HG02852 (cell line): ENCODE measurements at regions not wholly inside any gene's neighbourhood (a gene's known extent, or its start where the extent isn't known, plus 50 kb on each side); places are given as distances from the start of the nearest gene placed in this dataset.

ENCODE experiments used
- ATAC-seq: cut with Tn5 transposase; IDR thresholded peaks from one replicate; pipeline ENCODE4 v1.9.1; 2021; ENCODE audit warnings: mild to moderate bottlenecking, moderate library complexity; ENCODE audit not compliant: unreplicated experiment

GRCh38 chr16:80489173-80489572 lies 51.6 kb upstream of the DYNLRB2 start:
- ATAC-seq = no peak

GRCh38 chr16:80488167-80488566 lies 52.6 kb upstream of the DYNLRB2 start:
- ATAC-seq = no peak

GRCh38 chr16:80480664-80481063 lies 60.1 kb upstream of the DYNLRB2 start:
- no peak for ATAC-seq

DNA sequence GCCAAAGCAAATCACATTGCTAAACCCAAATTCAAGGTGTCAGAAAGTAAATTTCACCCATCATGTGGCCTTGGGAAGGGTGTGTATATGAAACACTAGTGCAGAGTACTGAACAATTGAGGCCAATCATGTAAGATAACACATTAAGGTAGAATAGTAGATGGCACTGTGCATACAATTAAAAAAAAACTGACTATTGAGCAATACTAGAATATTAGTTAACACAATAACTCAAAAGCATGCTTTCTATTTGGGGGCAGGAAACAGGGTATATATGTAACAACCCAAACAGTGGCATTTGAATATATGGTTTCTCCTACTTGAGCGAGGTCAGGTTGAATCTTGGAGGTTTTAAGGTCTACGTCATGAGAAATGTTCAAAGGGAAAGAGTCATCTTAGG lies 63.0 kb upstream of the DYNLRB2 start:
- no peak for ATAC-seq

DNA sequence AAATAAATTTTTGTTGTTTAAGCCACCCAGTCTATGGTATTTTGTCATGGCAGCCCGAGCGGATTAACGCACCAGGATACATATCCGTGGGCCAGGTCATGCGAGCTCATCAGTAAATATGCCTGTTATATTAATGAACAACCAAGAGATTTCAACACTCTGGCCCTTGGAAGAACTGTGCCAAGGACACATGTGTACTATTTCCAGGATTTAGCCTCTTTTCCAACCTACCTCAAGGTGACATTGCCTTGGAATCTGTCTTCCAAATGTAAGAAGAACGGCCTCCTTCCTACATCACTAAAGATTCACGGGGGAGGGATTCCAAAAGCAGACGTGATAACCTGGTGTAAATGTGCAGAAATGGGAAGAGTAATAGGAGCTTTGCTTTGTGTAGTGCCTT lies 72.8 kb upstream of the DYNLRB2 start:
- no peak for ATAC-seq

- ATAC-seq = no peak
Observed at GRCh38 chr16:80466024-80466987, 74.5 kb upstream of the DYNLRB2 start.

DNA sequence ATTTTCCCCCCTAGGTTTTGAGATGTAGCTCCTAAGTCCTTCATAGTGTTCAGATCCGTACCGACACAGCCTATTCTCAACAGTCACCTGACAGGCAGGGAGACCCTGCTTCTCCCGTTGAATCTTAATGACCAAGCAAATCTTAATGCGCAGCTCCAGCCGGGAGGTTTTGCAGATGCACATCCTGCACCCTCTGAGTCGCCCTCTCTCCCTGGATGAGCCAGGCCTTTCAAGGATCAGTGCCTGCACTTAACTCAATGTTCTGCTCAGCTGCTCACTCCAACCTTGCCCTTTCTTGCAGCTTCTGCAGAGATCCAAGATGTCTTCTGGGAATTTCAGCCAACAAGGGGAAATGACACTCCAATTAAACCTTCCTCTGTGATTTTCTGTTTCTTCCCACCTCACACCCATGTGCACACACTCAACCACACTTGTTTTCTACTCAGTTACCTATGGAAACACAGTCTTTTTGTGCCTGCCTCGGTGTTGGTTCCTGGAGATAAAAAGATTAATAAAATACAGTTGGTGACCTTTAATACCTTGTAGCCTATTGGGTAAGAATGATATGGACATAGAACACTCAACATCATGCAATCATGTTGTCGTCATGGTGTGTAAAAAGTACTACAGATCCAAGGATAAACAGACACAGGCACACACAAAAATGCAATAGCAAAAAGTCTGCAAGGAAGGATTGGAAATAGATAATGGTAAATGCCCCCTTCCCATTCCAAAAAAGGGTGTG lies 76.9 kb upstream of the DYNLRB2 start:
- ATAC-seq = no peak

- no peak for ATAC-seq
Observed at GRCh38 chr16:80463326-80463725, 77.5 kb upstream of the DYNLRB2 start.

DNA sequence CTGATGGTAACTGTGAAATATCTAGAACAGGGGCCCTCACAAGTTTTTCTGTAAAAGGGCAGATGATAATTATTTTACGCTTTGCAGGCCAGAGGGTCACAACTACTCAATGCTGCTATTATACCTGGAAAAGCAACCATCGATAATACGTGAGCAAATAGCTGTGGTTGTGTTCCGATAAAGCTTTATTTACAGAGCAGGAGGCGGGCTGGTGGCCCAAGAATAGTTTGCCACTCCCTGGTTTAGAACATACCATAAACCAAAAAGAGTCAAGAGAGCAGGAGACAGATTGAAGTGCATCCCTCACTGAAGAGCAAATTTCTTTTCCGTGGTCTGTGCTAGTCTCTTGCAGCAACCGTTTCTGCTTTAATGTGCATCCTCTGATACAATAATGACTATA lies 77.9 kb upstream of the DYNLRB2 start:
- no peak for ATAC-seq

DNA sequence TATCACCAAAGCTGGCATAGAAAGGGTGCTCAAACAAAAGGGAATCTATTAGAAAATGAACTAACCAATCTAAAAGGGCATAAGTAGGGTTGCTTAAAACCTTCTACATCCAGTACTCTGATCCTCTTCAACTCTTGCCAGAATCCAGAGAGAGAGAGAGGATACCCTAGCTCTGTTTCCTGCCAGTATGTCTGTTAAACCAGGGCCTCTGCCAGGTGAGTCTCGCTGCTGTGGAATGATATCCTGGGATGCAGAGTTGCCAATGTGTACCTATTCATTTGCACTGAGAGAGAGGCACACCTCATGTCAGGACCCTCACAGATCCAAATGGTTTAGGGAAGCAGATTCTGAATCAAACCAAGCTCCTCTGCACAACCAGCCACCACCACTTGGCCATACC lies 79.8 kb upstream of the DYNLRB2 start:
- no peak for ATAC-seq

- ATAC-seq = no peak
Observed at GRCh38 chr16:80459966-80460365, 80.8 kb upstream of the DYNLRB2 start.

DNA sequence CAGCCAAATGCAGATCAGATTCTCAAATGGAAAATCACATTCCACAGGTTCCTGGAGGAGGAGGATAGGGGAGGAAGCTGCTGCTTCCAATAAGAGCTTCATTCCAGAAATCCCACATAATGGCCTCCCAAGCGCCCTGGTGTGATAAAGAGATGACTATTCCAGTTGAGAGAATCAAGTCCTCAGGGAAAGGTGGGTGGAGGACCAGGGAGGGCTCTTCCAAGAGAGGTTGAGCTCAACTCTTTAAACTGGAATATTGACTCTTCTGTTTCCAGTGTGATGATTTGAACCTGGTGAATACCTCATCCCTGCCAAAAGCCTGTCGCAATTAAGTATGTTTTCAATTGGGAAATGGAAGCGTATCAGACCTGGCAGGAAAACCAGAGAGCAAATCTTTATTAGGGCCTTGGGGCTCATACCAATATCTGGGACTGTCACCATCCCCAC lies 81.4 kb upstream of the DYNLRB2 start:
- no peak for ATAC-seq

GRCh38 chr16:80457871-80458270 lies 82.9 kb upstream of the DYNLRB2 start:
- no peak for ATAC-seq

GRCh38 chr16:80454802-80455201 lies 86.0 kb upstream of the DYNLRB2 start:
- ATAC-seq = no peak

DNA sequence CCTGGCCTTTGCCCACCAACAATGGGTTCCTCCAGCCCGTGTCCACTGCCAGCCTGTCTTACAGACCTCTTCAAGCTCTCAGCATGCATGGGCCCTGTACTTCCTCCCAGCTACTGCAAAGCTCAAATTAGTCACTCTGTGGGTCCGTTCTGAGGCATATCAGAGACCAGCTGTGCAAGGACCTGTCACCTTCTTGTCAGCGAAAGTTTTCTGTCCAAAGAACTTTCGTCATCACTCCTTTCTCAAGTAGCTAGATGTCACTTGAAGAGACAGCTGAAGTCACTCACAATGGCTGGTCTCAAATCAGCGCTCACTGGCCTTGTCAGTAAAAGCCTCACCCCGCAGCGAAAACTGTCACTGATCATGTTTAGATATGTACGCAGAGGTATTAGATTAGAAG lies 91.4 kb upstream of the DYNLRB2 start:
- ATAC-seq = no peak

GRCh38 chr16:80447241-80447640 lies 93.6 kb upstream of the DYNLRB2 start:
- ATAC-seq = no peak

- no peak for ATAC-seq
Observed at GRCh38 chr16:80442779-80443178, 98.0 kb upstream of the DYNLRB2 start.

DNA sequence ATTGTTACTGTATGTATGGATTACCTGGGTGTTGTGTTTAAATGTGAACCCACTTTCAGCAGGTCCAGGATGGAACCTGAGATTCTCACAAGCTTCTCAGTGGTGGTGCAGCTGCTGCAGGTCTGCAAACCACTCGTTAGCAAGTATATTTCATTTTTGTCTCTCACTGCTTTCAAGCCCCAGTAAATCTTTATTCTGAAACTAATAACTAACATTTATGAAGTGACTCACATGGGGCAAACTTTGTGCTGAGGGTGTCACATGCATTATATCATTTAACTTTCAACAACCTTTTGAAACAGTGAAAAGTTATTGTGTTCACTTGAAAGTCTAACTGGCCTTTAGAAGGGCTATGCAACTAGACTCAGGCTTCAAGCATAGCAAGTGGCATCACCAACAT lies 98.9 kb upstream of the DYNLRB2 start:
- ATAC-seq = no peak

GRCh38 chr16:80440667-80441066 lies 100.1 kb upstream of the DYNLRB2 start:
- no peak for ATAC-seq

GRCh38 chr16:80437707-80438106 lies 103.1 kb upstream of the DYNLRB2 start:
- ATAC-seq = no peak

DNA sequence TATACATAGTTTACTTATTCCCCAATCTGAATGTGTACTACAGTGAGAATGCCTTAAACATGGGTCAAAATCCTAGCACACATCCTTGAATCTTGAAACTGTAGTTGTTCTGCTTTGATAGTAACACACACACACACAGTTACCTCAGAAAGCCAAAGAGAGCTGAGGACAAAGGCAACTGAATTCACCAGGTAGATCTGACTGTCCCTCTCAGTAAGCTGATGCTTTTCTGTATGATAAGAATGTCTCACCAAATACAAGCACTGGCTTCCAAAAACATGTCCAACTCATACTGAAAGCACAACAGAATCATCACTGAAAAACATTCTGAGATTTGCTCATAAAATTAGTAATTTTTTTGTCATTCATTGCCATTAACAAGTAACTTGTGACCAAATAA lies 104.3 kb upstream of the DYNLRB2 start:
- ATAC-seq = no peak

GRCh38 chr16:80433623-80434022 lies 107.2 kb upstream of the DYNLRB2 start:
- ATAC-seq = no peak
